ENCODE measurements at regions not wholly inside any gene's neighbourhood (a gene's known extent, or its start where the extent isn't known, plus 50 kb on each side); places are given as distances from the start of the nearest gene placed in this dataset.

DNA sequence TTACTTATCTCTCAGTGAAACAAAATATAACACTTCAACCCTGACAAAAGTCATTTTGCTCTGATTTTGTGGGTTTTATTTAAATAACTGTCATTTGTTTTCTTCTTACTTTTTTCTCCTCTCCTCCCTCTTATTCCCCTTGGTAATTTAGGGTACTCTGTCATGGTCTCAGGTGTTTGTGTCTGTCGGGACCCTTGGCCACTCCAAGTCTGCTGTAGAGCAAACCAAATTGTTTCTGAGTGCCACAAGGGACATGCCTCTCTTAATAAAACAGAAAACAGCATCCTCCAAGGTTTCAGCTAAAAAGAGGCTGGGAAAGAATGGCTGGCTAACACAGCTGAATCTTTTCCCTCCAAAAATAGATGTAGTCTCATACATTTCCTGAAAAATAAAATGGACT is 573.1 kb upstream of the KLF12 start:
- no peak for DNase-seq

DNA sequence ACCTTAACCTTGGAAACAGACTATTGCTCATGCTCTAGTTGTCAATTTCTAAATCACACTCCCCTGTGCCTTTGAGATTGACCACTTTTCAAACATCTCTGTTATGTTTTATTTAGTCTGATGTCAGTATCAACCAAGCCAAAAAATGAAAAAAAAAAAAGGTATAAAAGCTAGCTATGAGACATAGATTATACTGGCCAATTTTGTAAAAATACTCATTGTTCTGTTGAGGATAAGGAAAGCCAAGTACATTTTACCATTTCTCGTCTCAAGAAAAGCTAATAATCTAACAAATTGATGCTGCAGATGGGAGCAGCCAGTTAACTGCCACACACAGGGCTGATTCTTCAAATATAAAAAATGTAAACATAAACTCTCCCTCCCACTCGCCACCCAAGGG is 572.6 kb upstream of the KLF12 start:
- no peak for DNase-seq

DNA sequence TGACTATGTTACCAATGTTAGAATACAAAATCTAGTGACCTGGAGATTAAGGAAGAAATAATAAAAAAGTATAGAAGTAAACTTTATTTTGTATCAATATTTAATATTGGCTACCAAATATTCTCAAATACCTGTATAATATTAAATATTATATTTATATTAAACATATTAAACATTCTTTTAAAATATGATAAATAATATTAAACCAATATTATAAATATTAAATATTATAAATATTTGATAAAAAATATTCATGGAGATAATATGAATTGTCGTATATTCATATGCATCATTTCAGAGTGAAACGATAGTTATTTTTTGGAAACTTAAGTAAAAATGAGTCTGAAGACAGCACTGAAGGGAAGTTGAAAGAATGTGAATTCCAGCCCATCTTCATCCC is 571.2 kb upstream of the KLF12 start:
- no peak for DNase-seq

DNA sequence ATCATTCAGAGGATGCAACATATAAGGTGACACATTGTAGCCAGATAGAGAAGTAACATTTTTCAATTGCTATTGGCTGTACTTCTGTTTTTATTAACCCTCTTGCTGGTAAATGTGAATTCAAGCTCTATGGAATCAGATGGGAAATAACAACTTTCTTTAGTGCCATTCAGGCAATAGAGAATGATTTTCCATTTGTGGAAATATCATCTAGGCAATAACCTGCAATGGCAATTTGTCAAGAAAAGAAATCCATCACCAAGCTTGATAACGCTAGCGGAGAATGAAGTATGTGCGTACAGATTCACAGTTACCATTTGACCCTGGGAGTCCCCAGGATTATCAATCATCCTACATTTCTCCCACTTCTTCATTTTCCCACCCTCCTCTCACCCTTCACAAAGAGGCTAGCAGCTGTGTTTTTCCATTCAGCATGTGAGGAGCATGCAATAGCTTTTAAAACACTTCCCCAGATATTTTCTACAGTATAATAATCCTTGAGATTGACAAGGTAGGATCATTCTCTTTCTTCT is 569.7 kb upstream of the KLF12 start:
- no peak for DNase-seq

DNA sequence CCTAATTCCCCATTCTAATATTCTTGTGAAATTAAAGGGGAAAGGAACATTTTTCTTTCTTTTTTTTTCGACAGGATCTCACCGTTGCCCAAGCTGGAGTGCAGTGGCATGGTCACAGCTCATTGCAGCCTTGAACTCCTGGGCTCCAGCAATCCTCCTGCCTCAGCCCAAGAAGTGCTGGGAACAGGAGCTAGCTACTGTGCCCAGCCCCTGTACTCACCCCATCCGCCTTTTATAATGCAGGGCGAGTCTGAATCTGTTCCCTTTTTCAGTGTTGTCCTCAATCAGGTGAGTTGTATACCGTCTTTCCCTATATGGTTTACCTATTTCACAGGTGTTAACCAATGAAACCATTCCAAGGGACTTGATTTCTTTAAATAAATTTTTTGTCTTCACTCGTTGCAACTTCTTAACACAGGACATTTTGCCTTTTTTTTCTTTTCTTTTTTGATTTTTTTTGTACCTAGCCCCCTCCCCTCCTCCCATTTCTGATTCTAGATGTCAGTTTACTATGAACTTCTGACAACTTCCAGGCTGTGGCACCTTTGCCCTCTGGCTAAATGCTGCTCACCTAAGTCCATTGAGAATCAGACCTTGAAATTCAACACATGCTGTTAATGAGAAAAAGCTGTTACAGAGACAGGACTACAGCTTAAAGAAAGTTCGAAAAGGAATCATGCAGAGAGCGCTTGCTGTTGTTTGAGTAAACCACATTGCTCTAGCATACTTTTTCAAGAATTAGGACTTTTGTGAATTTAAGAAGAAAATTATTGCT is 562.1 kb upstream of the KLF12 start:
- DNase-seq, result no peak

DNA sequence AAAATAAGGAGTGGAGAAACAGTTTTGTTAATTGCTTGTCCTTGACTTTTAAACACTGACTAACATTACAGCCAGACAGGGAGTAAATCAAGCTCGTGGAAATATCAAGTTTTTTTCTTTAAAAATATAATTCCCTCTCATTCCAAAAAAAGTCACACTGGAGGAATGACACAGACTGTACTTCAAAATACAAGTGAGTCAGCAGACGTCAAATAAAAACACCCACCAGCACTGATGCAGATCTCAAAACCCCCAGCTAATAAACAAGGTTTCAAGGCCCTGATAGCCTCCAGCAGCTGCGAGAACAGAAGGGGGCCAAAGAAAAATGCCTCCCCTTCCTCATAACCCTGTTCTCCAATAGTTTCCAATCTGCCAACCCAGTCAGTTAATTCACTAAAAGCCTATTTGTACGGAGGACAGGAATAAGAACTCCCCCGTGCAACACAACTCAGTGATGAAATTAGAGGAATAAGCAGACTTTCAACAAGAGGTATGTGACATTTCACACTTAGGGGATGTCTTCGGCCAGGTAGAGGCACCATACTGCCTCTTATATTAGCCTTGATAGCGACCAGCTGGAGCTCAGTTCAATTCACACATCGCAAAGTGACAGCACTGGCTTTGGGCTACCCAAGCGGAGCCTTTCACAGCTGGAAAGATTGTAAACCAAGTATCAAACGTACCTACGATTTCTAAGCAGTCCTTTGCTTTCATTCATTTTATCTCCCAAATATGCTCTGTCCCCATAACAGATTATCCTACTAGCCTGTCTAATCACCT is 561.0 kb upstream of the KLF12 start:
- no peak for DNase-seq

DNA sequence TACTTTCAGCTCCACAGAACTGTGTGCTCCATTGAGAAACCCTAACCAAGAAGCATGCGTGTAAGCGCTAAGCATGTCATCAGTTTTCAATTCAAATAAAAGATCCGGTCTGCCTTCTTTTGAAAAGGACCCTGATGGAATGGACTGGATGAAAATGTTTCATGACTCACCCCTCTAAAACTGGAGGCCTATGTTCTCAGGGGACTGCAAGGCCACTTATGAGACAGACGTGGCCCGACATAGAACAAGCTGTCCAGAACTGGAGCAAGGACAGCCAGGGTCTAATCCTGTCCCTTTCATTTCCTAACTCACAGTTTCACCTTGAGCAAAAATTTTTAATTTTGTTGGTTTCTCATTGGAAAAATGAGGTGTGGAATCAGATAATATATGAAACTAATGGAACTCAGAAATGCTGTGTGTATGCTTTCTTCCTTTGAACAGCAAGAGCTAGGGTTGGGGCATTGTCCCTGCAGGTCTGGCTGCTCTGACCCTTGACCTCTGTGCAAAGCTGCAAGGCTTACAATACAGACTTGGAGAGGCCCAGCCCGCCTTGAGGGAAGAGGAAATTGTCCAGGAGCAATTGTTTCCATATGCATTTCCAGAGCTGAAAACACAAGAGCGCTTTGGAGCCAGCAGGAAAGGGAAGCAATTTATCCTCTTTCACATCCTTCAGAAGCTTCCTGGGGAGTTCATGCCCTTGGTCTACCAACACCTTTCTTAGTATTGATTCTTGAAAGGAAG is 553.4 kb upstream of the KLF12 start:
- peak; percentile 5 for DNase-seq

DNA sequence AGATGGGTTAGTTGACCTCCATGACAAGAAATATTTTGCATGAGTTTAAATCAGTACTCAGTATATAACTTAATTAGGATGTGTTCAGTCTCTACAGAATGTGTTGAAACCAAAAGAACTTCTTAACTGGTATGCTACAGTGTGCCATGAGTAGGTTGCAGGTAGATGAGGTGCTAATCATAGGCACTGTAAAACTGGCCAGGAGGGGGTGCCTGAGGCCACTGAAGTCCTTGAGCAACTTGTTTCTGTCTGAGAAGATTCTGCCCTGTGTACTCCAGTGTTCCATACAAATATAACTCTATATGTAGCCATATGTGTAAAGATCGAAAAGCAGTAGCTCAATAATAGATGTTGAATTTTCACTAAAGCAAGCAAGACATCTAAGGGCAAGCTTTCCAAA is 549.2 kb upstream of the KLF12 start:
- no peak for DNase-seq

DNA sequence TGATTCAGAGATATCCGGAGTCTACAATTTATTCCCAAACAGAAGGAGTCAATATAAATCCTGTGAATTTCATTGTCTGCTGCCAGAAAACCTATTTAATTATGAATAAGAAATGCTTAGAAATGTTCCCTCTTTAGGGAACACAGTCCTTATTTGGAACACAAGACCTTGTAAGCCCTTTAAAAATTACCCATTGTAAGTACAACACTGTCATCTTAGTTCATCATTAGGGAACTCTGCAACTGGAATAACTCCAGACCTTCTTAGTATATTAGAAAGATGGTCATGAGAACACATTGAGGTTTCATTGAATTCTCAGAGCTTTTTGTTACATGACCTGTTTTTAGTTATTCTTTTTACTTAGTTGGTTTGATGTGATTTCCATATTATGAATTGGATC is 548.5 kb upstream of the KLF12 start:
- DNase-seq, result no peak

DNA sequence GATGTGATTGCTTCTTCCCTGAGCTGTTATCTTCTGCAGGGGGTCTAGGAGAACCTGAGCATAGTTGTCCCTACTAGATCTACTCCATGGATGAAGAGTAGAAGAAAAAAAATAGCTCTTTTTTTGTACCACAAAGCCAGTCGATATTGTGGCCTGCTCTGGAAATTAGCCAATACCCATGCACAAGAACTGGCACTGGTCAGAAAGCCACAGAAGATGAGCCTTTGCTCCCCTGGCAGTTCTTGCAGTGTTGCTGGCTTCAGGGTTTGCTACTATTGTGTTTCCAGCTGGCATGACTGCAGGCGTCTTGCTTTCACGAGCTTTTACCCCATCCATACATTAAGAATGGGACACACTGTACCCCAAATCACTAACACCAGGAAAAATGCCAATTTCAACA is 547.7 kb upstream of the KLF12 start:
- no peak for DNase-seq

DNA sequence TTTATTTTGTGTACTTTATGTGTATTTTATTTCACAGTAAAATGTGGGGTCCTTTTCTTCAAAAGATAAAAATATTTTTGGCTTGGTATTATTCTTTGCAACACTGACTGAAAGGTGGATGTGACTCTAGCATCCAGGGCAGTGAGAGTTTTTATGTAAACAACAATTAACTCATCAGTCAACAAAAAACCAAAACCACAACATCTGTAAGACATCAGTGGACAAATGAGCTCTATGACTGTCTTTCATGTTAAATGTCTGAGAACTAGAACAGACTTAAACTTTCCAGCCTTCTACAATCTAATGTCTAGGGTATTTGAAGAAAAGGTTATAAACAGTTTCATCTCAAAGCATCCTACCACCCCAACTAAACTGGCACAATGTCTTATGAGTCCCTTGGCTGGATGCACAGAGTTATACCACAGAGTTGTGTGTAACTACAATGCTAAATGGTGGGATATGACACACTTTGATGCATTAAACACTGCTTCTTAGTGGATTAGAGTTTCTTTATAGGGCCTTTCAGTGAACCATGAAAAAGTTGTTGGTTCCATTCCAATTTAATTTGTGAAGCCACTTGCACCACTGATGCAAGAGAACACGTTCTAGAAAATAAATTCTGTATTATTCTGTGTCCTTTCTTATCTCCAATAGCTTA is 544.2 kb upstream of the KLF12 start:
- no peak for DNase-seq

DNA sequence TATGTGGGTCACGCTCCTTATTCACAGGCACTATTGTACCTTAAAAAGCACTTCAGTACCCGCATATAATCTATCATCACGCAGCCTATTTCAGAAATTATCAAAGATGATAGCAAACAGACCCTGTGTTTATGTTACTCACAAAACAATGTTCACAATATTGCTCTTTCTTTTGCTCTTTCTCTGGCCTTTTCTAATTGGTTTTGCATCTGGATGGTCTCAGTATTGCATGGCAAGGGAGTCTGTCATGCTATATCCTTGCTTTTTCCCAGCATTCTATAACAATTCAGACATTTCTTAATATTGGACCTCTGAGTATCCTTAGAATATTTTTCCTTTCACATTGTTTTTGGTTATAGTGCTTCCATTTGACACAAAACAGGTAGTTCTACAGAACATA is 541.8 kb upstream of the KLF12 start:
- no peak for DNase-seq

DNA sequence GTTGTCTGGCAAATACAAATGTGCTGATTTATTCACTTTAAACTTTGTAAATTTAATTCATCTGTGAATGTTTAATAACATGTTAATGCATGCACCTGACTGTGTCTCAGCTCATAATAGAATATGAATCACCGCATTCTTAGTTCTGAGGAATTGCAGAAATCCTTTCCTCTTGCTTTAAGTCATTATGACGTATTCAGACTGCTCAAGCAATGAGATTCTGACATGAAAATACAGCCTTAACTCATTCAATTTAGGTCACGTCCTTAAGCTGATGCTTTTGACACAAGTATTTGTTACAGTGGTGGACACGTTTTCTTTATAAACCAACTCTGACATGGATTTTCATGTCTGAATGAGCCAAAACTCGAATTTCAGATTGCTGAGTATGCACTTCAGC is 541.0 kb upstream of the KLF12 start:
- DNase-seq, result peak; percentile 45

DNA sequence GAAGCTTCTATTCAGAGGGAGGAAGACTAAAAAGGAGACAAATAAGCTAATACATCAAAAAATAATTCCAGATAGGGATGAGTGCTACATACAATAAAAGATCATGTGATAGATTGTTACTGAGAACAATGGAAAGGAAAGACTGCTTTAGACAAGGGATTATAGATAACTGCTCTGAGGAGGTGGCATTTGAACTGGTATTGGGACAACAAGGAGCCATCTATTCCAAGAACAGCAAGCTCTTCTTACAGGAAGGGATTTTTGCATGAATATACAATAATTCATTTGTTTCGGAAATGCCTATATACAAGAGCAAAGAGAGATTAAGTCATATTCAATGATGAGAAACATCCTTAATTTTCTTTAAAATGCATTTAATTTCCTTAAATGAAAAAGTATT is 540.5 kb upstream of the KLF12 start:
- DNase-seq, result no peak

DNA sequence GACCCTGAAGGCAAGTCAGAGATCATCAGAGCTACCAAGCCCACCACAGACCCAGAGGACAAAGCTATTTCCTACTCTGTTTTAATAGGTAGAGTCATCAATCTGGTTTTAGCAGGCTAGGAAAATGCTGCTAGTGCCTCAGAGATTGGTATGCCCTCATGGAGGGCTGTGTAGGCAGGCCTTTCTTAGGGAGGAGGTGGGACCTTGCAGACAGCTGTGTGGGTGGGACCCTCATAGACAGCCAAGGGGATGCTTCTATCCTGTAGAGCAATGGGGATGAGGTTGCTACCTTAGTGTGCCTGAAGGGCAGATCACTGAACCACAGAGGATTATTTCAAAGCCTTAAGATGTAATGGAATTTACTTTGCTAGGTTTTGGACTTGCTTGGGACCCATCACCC is 534.9 kb upstream of the KLF12 start:
- DNase-seq, result no peak

DNA sequence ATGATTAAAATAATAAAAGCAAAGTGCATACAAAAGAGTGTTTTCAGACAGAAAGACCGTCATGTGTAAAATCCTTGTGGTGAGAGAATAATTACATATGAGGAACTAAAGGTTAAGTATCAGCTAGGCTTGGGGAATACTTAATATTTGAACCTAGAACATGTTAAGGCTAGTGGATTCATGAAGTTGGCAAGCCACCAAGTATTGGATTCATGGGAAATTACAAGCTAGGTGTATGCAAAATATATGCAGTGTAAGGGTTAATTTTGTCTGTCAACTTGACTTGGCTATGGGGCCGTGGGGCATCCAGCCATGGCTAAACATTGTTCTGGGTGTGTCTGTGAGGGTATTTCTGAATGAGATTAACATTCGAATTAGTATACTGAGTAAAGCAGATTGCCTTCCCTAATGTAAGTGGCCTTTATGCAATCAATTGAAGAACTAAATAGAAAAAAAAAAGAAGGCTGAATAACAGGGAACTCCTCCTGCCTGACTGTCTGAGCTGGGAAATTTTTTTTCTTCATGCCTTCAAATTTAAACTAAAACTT is 533.5 kb upstream of the KLF12 start:
- DNase-seq, result no peak

DNA sequence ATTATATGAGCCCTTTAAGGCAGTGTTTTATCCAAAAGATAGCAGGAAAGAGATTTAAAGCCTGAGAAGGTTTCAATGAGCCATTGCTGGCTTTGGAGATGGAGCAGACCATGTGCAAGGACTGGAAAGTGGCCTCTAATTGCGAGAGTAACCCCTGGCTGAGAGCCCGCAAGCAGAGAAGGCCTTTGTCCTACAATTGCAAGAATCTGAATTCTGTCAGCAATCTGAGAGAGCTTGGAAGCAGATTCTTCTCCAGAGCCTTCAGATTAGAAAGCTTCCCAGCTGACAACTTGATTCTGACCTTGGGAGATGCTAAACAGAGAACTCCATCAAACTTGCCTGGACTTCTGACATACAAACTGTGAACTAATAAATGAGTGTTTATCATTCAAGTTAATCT is 528.7 kb upstream of the KLF12 start:
- DNase-seq, result no peak

DNA sequence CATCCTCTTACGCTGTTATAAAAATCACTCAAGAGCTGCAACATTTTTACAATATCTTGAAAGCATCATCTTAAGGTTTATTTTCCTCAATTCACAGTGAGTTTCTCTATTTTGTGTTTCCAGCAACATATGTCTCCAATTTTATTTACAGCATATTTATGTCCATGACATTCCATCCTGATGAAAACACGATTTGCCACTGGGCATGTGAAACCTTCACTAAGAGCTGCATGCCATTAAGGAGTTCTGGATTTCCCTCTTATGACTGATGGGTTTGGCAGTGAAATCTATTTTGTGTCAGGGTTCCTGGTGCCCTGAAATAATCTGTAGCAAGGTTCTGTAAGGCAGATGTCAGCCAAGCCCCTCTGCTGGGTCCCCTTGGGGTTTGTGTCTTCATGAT is 527.6 kb upstream of the KLF12 start:
- peak; percentile 60 for DNase-seq

DNA sequence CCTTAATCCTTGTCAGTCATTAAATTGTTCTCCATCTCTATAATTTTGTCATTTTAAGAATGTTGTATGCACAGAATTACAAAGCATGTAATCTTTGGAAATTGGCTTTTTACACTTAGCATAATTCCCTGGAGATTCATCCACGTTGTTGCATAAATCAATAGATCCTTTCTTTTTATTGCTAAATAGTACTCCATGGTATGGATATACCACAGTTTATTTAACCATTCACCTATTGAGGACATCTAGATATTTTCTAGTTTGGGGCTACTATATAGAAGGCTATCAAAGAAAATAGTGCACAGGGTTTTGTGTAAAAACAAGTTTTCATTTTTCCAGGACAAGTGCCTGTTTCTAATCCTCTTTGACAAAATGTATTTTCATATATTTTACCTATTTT is 523.6 kb upstream of the KLF12 start:
- no peak for DNase-seq

DNA sequence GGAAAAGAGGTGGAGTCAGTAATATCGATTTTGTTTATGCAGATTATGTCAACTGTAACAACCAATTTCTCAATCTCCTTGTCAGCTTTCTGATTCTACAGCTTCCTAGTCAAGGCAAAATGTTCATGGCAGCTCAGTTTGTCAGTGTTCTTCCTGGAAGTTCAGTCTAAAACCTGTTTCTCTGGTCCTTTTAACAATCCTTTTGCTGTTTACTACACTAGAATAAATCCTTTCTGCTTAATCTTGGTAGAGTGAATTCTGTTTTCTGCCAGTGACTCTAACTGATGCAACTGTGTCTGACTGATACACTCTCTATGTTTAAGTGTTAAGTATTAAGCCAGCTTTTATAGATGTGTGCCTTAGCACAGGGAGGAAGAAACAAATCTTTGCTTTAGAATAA is 516.9 kb upstream of the KLF12 start:
- no peak for DNase-seq

DNA sequence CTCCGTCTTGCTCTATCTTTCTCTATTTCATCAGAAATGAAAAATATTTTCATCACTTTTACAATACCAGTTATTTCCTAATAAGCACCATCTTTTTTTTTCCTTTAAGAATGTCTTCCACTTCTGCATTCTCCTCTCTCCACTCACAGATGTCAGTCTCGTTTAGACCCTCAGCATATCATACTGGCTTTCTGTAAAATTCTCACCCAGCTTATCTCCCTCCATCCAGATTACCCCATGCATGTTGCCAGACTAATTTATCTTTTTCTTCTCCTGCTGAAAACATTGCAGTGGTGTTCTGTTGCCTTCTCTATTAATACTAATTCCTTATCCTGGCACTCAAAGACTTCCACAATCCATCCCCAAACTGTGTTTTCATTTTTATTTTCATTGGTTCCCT is 513.8 kb upstream of the KLF12 start:
- DNase-seq, result no peak

DNA sequence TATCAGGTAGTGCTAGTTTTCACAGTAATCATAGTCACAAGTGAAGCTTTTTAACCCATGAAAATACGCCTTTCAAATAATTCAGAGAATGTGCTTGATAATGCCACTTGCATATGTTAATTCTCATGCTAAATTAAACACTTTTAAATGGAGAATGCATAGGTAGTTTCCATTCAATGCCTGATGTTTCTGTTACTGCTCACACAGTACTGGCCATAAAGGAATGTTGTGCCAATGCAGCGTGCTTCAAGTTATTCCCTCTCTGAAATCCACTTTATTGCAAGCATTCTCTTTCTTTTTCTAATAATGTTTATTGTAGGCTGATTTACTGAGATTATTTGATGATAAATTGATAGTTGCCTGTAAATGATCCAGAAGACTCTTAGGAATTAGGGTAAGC is 513.0 kb upstream of the KLF12 start:
- no peak for DNase-seq

DNA sequence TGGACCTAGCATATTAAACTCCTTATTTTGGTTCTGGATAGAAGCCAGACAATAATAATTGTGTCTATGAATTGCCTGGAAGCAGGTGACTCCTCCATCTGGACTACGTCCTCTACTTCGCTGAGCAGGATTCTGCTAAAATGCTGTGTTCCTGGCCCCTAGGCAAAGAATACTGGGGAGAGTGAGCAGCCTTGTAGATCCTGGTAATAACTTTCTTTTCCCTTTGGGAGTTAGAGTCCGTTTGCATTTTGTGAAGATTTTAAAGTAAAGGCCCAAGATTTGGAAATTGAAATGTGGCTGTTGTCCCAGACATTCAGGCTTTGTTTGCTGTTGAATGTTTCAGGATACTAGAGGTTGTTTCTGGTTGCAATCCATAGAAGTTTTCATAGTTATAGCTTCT is 511.9 kb upstream of the KLF12 start:
- DNase-seq, result no peak
